Liver (tissue), 3 donors: ENCODE measurements at regions not wholly inside any gene's neighbourhood (a gene's known extent, or its start where the extent isn't known, plus 50 kb on each side); places are given as distances from the start of the nearest gene placed in this dataset.

Experiments
- EGR1 ChIP-seq, 2 donors: IDR thresholded peaks; 2 replicates each; pipeline ENCODE4 v1.6.1; 2016 to 2018; ENCODE audit warnings: antibody characterized with exemption in 2 of 2, low read depth in 2 of 2
- FOXA1 ChIP-seq: IDR thresholded peaks from 2 replicates; pipeline ENCODE4 v1.6.1; 2016; ENCODE audit warnings: antibody characterized with exemption
- GABPA ChIP-seq, 2 donors: IDR thresholded peaks in 1 of 2; conservative IDR thresholded peaks in 1 of 2; 2 replicates each; pipeline ENCODE4 v1.6.1; 2016; ENCODE audit warnings: antibody characterized with exemption in 2 of 2, mild to moderate bottlenecking in 1 of 2, moderate library complexity in 1 of 2
- HNF4A ChIP-seq, 2 donors: conservative IDR thresholded peaks; 2 replicates each; pipeline ENCODE4 v1.6.1; 2016; ENCODE audit warnings: antibody characterized with exemption in 2 of 2, mild to moderate bottlenecking in 2 of 2
- HNF4G ChIP-seq: IDR thresholded peaks from 2 replicates; pipeline ENCODE4 v1.6.1; 2016; ENCODE audit warnings: antibody characterized with exemption
- NR2F2 ChIP-seq: IDR thresholded peaks from 2 replicates; pipeline ENCODE4 v1.6.1; 2016; ENCODE audit warnings: antibody characterized with exemption
- SP1 ChIP-seq: IDR thresholded peaks from 2 replicates; pipeline ENCODE4 v1.6.1; 2018; ENCODE audit warnings: antibody characterized with exemption, mild to moderate bottlenecking
- TAF1 ChIP-seq: conservative IDR thresholded peaks from 2 replicates; pipeline ENCODE4 v1.6.1; 2016; ENCODE audit warnings: antibody characterized with exemption, mild to moderate bottlenecking
- TF ChIP-seq, protein P1 (sequence below): fragments of 150-350 bp; IDR thresholded peaks from 2 replicates; pipeline ENCODE4 v1.5.1; 2017; ENCODE audit warnings: improper control_type of control experiment, low read depth, low read length; ENCODE audit not compliant: missing input control
- TF ChIP-seq, protein P2 (sequence below): IDR thresholded peaks from 2 replicates; pipeline ENCODE4 v1.6.1; 2016; ENCODE audit warnings: antibody characterized with exemption
- TF ChIP-seq, protein P3 (sequence below): IDR thresholded peaks from 2 replicates; pipeline ENCODE4 v1.6.1; 2016; ENCODE audit warnings: antibody characterized with exemption
- TF ChIP-seq, protein P4 (sequence below): IDR thresholded peaks from 2 replicates; pipeline ENCODE4 v1.6.1; 2016; ENCODE audit warnings: antibody characterized with exemption, mild to moderate bottlenecking
- TF ChIP-seq, protein P5 (sequence below): IDR thresholded peaks from 2 replicates; pipeline ENCODE4 v1.6.1; 2016; ENCODE audit warnings: antibody characterized with exemption
- donor health status: healthy.
- donor health status: healthy.

DNA sequence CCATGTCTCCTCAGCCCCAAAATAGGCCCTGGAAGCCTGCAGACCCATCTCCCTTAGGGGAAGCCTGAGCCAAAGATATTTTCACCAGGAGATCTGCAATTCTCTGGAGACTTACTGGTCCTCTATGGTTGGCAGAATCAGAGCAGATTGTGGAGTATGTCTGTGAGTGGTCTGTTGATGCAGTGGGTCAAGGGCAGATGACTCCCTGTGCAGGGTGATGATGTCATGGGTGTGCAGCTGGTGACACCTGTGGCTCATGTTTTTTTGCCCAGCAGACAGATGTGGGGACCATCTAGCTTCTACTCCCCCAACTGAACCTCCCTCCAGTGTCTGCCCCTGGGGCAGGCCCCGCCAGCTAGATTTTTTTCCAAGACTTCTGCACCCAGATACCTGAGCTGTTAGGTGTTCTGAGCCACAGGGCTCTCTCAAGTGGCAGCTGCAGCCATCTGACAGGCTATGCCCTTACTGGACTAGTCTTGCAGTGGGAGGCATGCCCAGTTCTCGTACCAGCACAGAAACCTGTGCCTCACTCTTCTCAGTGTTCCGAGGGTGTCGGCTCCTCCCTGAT is 558.7 kb upstream of the LRRTM1 start:
- TF ChIP-seq, protein P1, sequence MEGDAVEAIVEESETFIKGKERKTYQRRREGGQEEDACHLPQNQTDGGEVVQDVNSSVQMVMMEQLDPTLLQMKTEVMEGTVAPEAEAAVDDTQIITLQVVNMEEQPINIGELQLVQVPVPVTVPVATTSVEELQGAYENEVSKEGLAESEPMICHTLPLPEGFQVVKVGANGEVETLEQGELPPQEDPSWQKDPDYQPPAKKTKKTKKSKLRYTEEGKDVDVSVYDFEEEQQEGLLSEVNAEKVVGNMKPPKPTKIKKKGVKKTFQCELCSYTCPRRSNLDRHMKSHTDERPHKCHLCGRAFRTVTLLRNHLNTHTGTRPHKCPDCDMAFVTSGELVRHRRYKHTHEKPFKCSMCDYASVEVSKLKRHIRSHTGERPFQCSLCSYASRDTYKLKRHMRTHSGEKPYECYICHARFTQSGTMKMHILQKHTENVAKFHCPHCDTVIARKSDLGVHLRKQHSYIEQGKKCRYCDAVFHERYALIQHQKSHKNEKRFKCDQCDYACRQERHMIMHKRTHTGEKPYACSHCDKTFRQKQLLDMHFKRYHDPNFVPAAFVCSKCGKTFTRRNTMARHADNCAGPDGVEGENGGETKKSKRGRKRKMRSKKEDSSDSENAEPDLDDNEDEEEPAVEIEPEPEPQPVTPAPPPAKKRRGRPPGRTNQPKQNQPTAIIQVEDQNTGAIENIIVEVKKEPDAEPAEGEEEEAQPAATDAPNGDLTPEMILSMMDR: no peak
- TF ChIP-seq, protein P2, sequence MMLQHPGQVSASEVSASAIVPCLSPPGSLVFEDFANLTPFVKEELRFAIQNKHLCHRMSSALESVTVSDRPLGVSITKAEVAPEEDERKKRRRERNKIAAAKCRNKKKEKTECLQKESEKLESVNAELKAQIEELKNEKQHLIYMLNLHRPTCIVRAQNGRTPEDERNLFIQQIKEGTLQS: no peak
- TF ChIP-seq, protein P3, sequence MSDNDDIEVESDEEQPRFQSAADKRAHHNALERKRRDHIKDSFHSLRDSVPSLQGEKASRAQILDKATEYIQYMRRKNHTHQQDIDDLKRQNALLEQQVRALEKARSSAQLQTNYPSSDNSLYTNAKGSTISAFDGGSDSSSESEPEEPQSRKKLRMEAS: no peak
- TF ChIP-seq, protein P4, sequence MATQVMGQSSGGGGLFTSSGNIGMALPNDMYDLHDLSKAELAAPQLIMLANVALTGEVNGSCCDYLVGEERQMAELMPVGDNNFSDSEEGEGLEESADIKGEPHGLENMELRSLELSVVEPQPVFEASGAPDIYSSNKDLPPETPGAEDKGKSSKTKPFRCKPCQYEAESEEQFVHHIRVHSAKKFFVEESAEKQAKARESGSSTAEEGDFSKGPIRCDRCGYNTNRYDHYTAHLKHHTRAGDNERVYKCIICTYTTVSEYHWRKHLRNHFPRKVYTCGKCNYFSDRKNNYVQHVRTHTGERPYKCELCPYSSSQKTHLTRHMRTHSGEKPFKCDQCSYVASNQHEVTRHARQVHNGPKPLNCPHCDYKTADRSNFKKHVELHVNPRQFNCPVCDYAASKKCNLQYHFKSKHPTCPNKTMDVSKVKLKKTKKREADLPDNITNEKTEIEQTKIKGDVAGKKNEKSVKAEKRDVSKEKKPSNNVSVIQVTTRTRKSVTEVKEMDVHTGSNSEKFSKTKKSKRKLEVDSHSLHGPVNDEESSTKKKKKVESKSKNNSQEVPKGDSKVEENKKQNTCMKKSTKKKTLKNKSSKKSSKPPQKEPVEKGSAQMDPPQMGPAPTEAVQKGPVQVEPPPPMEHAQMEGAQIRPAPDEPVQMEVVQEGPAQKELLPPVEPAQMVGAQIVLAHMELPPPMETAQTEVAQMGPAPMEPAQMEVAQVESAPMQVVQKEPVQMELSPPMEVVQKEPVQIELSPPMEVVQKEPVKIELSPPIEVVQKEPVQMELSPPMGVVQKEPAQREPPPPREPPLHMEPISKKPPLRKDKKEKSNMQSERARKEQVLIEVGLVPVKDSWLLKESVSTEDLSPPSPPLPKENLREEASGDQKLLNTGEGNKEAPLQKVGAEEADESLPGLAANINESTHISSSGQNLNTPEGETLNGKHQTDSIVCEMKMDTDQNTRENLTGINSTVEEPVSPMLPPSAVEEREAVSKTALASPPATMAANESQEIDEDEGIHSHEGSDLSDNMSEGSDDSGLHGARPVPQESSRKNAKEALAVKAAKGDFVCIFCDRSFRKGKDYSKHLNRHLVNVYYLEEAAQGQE: no peak
- TF ChIP-seq GABPA (IDR thresholded peaks at IDR 0.05 in 1 of 2, conservative IDR thresholded peaks at IDR 0.05 in 1 of 2) (no peak), TAF1 (no peak), SP1 (no peak), HNF4A (conservative IDR thresholded peaks at IDR 0.05) (no peak), NR2F2 (no peak), EGR1 (IDR thresholded peaks at IDR 0.05; ENCODE audit: low read depth in 2 of 2) (no peak), HNF4G (no peak), FOXA1 (no peak)
- TF ChIP-seq, protein P5, sequence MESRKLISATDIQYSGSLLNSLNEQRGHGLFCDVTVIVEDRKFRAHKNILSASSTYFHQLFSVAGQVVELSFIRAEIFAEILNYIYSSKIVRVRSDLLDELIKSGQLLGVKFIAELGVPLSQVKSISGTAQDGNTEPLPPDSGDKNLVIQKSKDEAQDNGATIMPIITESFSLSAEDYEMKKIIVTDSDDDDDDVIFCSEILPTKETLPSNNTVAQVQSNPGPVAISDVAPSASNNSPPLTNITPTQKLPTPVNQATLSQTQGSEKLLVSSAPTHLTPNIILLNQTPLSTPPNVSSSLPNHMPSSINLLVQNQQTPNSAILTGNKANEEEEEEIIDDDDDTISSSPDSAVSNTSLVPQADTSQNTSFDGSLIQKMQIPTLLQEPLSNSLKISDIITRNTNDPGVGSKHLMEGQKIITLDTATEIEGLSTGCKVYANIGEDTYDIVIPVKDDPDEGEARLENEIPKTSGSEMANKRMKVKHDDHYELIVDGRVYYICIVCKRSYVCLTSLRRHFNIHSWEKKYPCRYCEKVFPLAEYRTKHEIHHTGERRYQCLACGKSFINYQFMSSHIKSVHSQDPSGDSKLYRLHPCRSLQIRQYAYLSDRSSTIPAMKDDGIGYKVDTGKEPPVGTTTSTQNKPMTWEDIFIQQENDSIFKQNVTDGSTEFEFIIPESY: no peak
